ENCODE measurements at regions not wholly inside any gene's neighbourhood (a gene's known extent, or its start where the extent isn't known, plus 50 kb on each side); places are given as distances from the start of the nearest gene placed in this dataset.

GRCh38 chr2:192570788-192571187, 376.1 kb upstream of the TMEFF2 start:
- FAIRE-seq, result no peak
- H3K27ac ChIP-seq, result no peak overlapping the region

GRCh38 chr2:192566863-192567262, 372.1 kb upstream of the TMEFF2 start:
- intact Hi-C loops (cut with DNase I), result no loop called here
- ATAC-seq, result no peak
- Histone ChIP-seq H3K27ac (no peak overlapping the region), H3K9me3 (no peaks in the 10 kb centered on the region), H3K36me3 (no peaks in the 10 kb centered on the region), H3K4me3 (no peak overlapping the region), H3K27me3 (no peaks in the 10 kb centered on the region), H3K4me1 (no peaks in the 10 kb centered on the region)
- DNase-seq, result no peak
- no peak for TF ChIP-seq CTCF (IDR thresholded peaks at IDR 0.05)
- FAIRE-seq, result no peak

More at GRCh38 chr2:192570788-192571187, 376.1 kb upstream of the TMEFF2 start:
- Histone ChIP-seq H3K9me3 (no peaks in the 10 kb centered on the region), H3K4me1 (no peaks in the 10 kb centered on the region), H3K27me3 (no peaks in the 10 kb centered on the region), H3K4me3 (no peak overlapping the region), H3K36me3 (no peaks in the 10 kb centered on the region)
- TF ChIP-seq CTCF (IDR thresholded peaks at IDR 0.05), result no peak
- DNase-seq (no peak), ATAC-seq (no peak)
- WGBS, 2 donors, result 71 to 89% methylated on average over 1 of the region's 1 CpG
- intact Hi-C loops (cut with DNase I), result no loop called here

- no peak for DNase-seq
- Histone ChIP-seq H3K27ac (no peak overlapping the region), H3K36me3 (no peaks in the 10 kb centered on the region), H3K4me3 (no peak overlapping the region), H3K27me3 (no peaks in the 10 kb centered on the region), H3K9me3 (no peaks in the 10 kb centered on the region), H3K4me1 (peaks cover 0 to 4% (median 0%) of the 10 kb centered on the region in 3 donors)
- no peak for TF ChIP-seq CTCF (IDR thresholded peaks at IDR 0.05)
- 37 to 38% methylated on average over 1 of the region's 1 CpG for WGBS, 2 donors
- no peak for ATAC-seq
- FAIRE-seq, result no peak
- intact Hi-C loops (cut with DNase I), result no loop called here
Measured at GRCh38 chr2:192560326-192560725, 365.6 kb upstream of the TMEFF2 start.

GRCh38 chr2:192559587-192559986, 364.9 kb upstream of the TMEFF2 start:
- Histone ChIP-seq H3K36me3 (no peaks in the 10 kb centered on the region), H3K27ac (no peak overlapping the region), H3K4me1 (peaks cover 0 to 4% (median 0%) of the 10 kb centered on the region in 3 donors), H3K4me3 (no peak overlapping the region), H3K9me3 (no peaks in the 10 kb centered on the region), H3K27me3 (no peaks in the 10 kb centered on the region)
- intact Hi-C loops (cut with DNase I), result no loop called here
- 0% methylated on average over 1 of the region's 1 CpG for WGBS, 2 donors
- FAIRE-seq, result no peak
- no peak for DNase-seq
- TF ChIP-seq CTCF (IDR thresholded peaks at IDR 0.05), result no peak
- ATAC-seq, result no peak

GRCh38 chr2:192558637-192559036, 363.9 kb upstream of the TMEFF2 start:
- Histone ChIP-seq H3K9me3 (no peaks in the 10 kb centered on the region), H3K4me1 (peaks cover 0 to 4% (median 0%) of the 10 kb centered on the region in 3 donors), H3K36me3 (no peaks in the 10 kb centered on the region), H3K27ac (no peak overlapping the region), H3K27me3 (no peaks in the 10 kb centered on the region), H3K4me3 (no peak overlapping the region)
- TF ChIP-seq CTCF (IDR thresholded peaks at IDR 0.05), result no peak
- no peak for FAIRE-seq
- 33 to 39% methylated on average over 1 of the region's 1 CpG for WGBS, 2 donors
- no peak for DNase-seq
- no peak for ATAC-seq
- intact Hi-C loops (cut with DNase I), result no loop called here
